ENCODE measurements at regions not wholly inside any gene's neighbourhood (a gene's known extent, or its start where the extent isn't known, plus 50 kb on each side); places are given as distances from the start of the nearest gene placed in this dataset.

DNA sequence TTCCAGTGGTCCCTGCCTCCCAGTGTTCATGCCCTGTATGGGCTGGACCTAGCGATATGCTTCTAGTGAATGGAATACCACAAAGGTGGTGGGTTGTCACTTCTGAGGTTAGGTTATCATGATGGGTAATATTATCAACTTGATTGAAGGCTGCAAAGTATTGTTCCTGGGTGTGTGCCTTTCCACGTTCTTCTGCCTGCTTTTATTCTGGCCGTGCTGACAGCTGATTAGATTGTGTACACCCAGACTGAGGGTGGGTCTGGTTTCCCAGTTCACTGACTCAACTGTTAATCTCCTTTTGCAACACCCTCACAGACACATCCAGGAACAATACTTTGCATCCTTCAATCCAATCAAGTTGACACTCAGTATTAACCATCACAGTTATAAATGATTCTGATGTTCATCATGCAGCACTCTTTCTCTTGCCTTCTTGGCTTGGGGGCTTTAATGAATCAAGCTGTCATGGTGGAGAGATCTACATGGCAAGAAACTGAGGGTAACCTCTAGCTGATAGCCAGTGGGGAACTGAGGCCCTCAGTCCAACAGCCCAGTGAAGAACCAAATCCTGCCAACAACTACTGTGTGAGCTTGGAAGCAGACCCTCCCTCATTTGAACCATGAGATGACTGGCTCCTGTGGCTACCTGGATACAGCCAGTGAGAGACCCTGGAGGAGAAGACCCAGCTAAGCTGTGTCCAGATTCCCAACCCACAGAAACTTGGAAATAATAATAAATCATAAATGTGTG lies 63.0 kb upstream of the CELF4 start:
- Histone ChIP-seq H3K9me3 (ENCODE audit: control insufficient read depth, low read length) (no peaks in the 10 kb centered on the region), H3K27me3 (replicated peaks; ENCODE audit: control insufficient read depth, insufficient read depth, low read length) (no peaks in the 10 kb centered on the region), H3K4me3 (ENCODE audit: low read length) (no peak overlapping the region), H3K9ac (ENCODE audit: low read length) (no peak overlapping the region), H3K36me3 (ENCODE audit: control insufficient read depth, insufficient read depth, low read length, severe bottlenecking) (no peaks in the 10 kb centered on the region), H3K4me1 (ENCODE audit: control insufficient read depth, insufficient read depth, low read length) (no peaks in the 10 kb centered on the region)
- DNase-seq (ENCODE audit: low read depth): no peak

DNA sequence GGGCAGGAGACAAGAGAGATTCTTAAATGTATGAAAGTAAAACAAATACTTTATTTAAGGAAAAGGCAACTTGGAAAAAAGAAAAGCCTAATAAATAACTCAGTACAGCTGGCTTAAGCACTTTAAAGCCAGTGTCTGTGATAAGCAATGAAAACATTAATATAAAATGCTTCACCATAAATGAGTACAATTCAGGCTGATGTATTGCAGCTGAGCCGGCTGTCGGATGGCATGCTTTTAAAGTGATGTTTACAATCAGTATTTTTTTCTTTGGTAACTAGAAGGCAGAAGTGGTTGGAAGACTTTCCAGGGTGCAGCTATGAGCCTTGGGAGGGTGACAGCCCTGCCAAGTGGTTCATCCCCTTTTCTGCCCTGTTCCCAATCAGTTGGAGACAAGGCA lies 58.7 kb upstream of the CELF4 start:
- no peak overlapping the region for H3K4me3 ChIP-seq (ENCODE audit: low read length)
- DNase-seq (ENCODE audit: low read depth): no peak
- H3K36me3 ChIP-seq (ENCODE audit: control insufficient read depth, insufficient read depth, low read length, severe bottlenecking): no peaks in the 10 kb centered on the region
- H3K4me1 ChIP-seq (ENCODE audit: control insufficient read depth, insufficient read depth, low read length): no peaks in the 10 kb centered on the region
- H3K27me3 ChIP-seq (replicated peaks; ENCODE audit: control insufficient read depth, insufficient read depth, low read length): no peaks in the 10 kb centered on the region
- H3K9ac ChIP-seq (ENCODE audit: low read length): no peak overlapping the region
- H3K9me3 ChIP-seq (ENCODE audit: control insufficient read depth, low read length): no peaks in the 10 kb centered on the region

DNA sequence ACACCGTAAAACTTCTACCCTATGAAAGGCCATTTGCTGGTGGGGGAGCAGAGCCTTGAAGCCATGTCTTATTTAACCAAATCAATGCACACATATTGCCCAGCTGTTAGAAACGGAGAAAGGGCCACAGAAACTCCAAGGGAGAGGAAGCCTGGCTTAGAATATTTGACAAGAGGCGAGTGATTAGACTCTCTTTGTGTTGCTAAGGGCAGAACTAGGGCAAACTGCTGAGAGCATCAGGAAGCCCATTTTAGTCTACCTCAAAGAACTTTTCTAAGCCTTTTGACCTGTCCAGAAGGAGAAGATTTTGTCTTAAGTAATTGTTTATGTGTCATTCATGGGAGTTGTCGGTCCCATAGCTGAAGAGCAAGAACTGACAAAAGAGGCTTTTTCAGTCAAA lies 54.4 kb upstream of the CELF4 start:
- no peaks in the 10 kb centered on the region for H3K4me1 ChIP-seq (ENCODE audit: control insufficient read depth, insufficient read depth, low read length)
- no peaks in the 10 kb centered on the region for H3K36me3 ChIP-seq (ENCODE audit: control insufficient read depth, insufficient read depth, low read length, severe bottlenecking)
- H3K9me3 ChIP-seq (ENCODE audit: control insufficient read depth, low read length): no peaks in the 10 kb centered on the region
- no peak for DNase-seq (ENCODE audit: low read depth)
- H3K9ac ChIP-seq (ENCODE audit: low read length): no peak overlapping the region
- no peaks in the 10 kb centered on the region for H3K27me3 ChIP-seq (replicated peaks; ENCODE audit: control insufficient read depth, insufficient read depth, low read length)
- H3K4me3 ChIP-seq (ENCODE audit: low read length): no peak overlapping the region

DNA sequence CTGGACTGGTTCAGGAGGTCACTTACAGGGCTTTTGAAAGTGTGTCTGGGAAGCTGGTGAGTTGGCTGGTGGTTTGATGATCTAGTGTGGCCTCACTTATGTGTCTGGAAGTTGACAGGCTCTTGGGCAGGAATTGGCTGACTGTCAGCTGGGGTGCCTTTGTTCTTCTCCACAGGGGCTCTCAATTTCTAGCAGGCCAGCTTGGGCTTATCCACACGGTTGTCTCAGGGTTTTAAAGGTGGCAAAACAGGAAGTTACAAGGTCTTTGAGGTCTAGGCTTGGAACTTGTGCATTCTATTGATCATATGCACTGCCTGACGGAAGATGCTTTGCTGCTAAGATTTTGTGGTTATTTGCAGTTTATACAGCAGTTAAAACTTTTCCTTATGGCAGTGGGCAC lies 52.0 kb upstream of the CELF4 start:
- Histone ChIP-seq H3K9ac (ENCODE audit: low read length) (no peak overlapping the region), H3K4me3 (ENCODE audit: low read length) (no peak overlapping the region), H3K4me1 (ENCODE audit: control insufficient read depth, insufficient read depth, low read length) (no peaks in the 10 kb centered on the region), H3K9me3 (ENCODE audit: control insufficient read depth, low read length) (no peaks in the 10 kb centered on the region), H3K36me3 (ENCODE audit: control insufficient read depth, insufficient read depth, low read length, severe bottlenecking) (no peaks in the 10 kb centered on the region), H3K27me3 (replicated peaks; ENCODE audit: control insufficient read depth, insufficient read depth, low read length) (no peaks in the 10 kb centered on the region)
- no peak for DNase-seq (ENCODE audit: low read depth)
